Lung (tissue), 11 donors: ENCODE measurements at regions not wholly inside any gene's neighbourhood (a gene's known extent, or its start where the extent isn't known, plus 50 kb on each side); places are given as distances from the start of the nearest gene placed in this dataset.
"Not testable (repeated sequence)": the region's sequence is repeated elsewhere in the genome, so short reads cannot be mapped to it uniquely, and the experiment has no call there.

Source experiments
- ATAC-seq: fragments of 200-7000 bp; cut with Tn5 transposase; one replicate; pipeline ENCODE4 v1.9.1; 2020; ENCODE audit warnings: moderate number of reproducible peaks; ENCODE audit not compliant: insufficient read depth, low FRiP score
- DNase-seq, 3 donors: peaks; one replicate each; pipeline ENCODE4 v3.0.0-alpha.2; 2013 to 2017
- H3K27ac ChIP-seq, 2 donors: one replicate each; pipeline ENCODE4 v1.5.1; 2013; ENCODE audit warnings: mild to moderate bottlenecking in 2 of 2, moderate library complexity in 2 of 2, control low read depth in 1 of 2, inconsistent platforms in 1 of 2, low read depth in 1 of 2, low read length in 1 of 2
- H3K27me3 ChIP-seq, 3 donors: one replicate each; pipeline ENCODE4 v1.5.1; 2013; ENCODE audit warnings: low read length in 2 of 3; ENCODE audit not compliant: control insufficient read depth in 3 of 3, insufficient read depth in 3 of 3
- H3K36me3 ChIP-seq, 4 donors: one replicate each; pipeline ENCODE4 v1.5.1; 2013; ENCODE audit warnings: low read length in 4 of 4, mild to moderate bottlenecking in 1 of 4, moderate library complexity in 1 of 4; ENCODE audit not compliant: control insufficient read depth in 4 of 4, insufficient read depth in 4 of 4
- H3K4me1 ChIP-seq, 5 donors: one replicate each; pipeline ENCODE4 v1.5.1; 2013; ENCODE audit warnings: low read length in 5 of 5, mild to moderate bottlenecking in 2 of 5, moderate library complexity in 1 of 5; ENCODE audit not compliant: control insufficient read depth in 5 of 5, insufficient read depth in 5 of 5
- H3K4me3 ChIP-seq: one replicate; pipeline ENCODE4 v1.5.1; 2013; ENCODE audit warnings: mild to moderate bottlenecking, control low read depth, moderate library complexity
- H3K9ac ChIP-seq, 2 donors: one replicate each; pipeline ENCODE4 v1.5.1; 2013; ENCODE audit warnings: low read length in 2 of 2, control low read depth in 1 of 2; ENCODE audit not compliant: insufficient read depth in 1 of 2
- H3K9me3 ChIP-seq, 4 donors: one replicate each; pipeline ENCODE4 v1.5.1; 2013; ENCODE audit warnings: low read length in 3 of 4, mild to moderate bottlenecking in 1 of 4, moderate library complexity in 1 of 4; ENCODE audit not compliant: control insufficient read depth in 4 of 4, insufficient read depth in 3 of 4
- CTCF ChIP-seq: IDR thresholded peaks from 2 replicates; pipeline ENCODE4 v1.5.1; 2012; ENCODE audit warnings: mild to moderate bottlenecking; ENCODE audit errors: control extremely low read depth, extremely low read depth
- WGBS, 2 donors: extraction: QIAGEN DNeasy Blood & Tissue Kit; methylation state at CpG; one replicate each; pipeline ENCODE4 v1.1.7; 2013; 5-methylcytosine and 5-hydroxymethylcytosine counted together
- donor health status: control.
- donor health status: control.
- donor health status: Bipolar disorder and iron deficiency.
- donor health status: healthy.
- donor health status: DM: yes; HTN: yes; CAD: no.

- ATAC-seq (no peak), DNase-seq (peak in 1 of 3 donors; percentile 3)
- Histone ChIP-seq H3K27ac (no peak overlapping the region), H3K36me3 (no peaks in the 10 kb centered on the region), H3K9ac (no peak overlapping the region), H3K4me1 (no peaks in the 10 kb centered on the region), H3K4me3 (no peak overlapping the region), H3K9me3 (peaks cover 0 to 4% (median 0%) of the 10 kb centered on the region in 4 donors), H3K27me3 (peaks cover 0 to 3% (median 0%) of the 10 kb centered on the region in 3 donors)
- 14 to 22% methylated on average over 5 of the region's 5 CpGs for WGBS, 2 donors
- no peak for TF ChIP-seq CTCF
Measured at GRCh38 chr11:134497586-134497985, 85.5 kb upstream of the B3GAT1 start.

- H3K9ac ChIP-seq, H3K36me3 ChIP-seq, ATAC-seq, H3K9me3 ChIP-seq, H3K27ac ChIP-seq, DNase-seq, H3K4me3 ChIP-seq, H3K4me1 ChIP-seq, H3K27me3 ChIP-seq: not testable (repeated sequence)
- 77 to 85% methylated on average over 2 of the region's 2 CpGs for WGBS, 2 donors
Measured at GRCh38 chr11:134496058-134496457, 84.0 kb upstream of the B3GAT1 start.

GRCh38 chr11:134494395-134494794 lies 82.4 kb upstream of the B3GAT1 start:
- not testable (repeated sequence) for H3K4me1 ChIP-seq, H3K36me3 ChIP-seq, ATAC-seq, DNase-seq, H3K27ac ChIP-seq, H3K9ac ChIP-seq, H3K4me3 ChIP-seq, H3K27me3 ChIP-seq, H3K9me3 ChIP-seq
- 72 to 91% methylated on average over 2 of the region's 2 CpGs for WGBS, 2 donors

- 67 to 93% methylated on average over 1 to 2 of the region's 2 CpGs for WGBS, 2 donors
- not testable (repeated sequence) for H3K4me1 ChIP-seq, DNase-seq, H3K36me3 ChIP-seq, H3K27me3 ChIP-seq, ATAC-seq, H3K9me3 ChIP-seq, H3K9ac ChIP-seq, H3K27ac ChIP-seq, H3K4me3 ChIP-seq
Measured at GRCh38 chr11:134492411-134492810, 80.4 kb upstream of the B3GAT1 start.

GRCh38 chr11:134489728-134490127 lies 77.7 kb upstream of the B3GAT1 start:
- H3K27ac ChIP-seq, result no peak overlapping the region
- H3K9ac ChIP-seq, result no peak overlapping the region
- TF ChIP-seq CTCF, result no peak
- no peaks in the 10 kb centered on the region for H3K36me3 ChIP-seq
- H3K9me3 ChIP-seq, result no peaks in the 10 kb centered on the region
- H3K4me1 ChIP-seq, result no peaks in the 10 kb centered on the region
- DNase-seq, result no peak
- no peak for ATAC-seq
- no peak overlapping the region for H3K4me3 ChIP-seq
- H3K27me3 ChIP-seq, result no peaks in the 10 kb centered on the region
- WGBS, 2 donors, result 71% methylated on average over 5 of the region's 5 CpGs
